ENCODE measurements at regions not wholly inside any gene's neighbourhood (a gene's known extent, or its start where the extent isn't known, plus 50 kb on each side); places are given as distances from the start of the nearest gene placed in this dataset.
A peak's percentile ranks its signal among the peaks of the same experiment; 100 is the strongest.

- peak overlapping the region; percentile 76 for H2AK5ac ChIP-seq (ENCODE audit: low read depth, low read length)
- H3K4me1 ChIP-seq (ENCODE audit: control insufficient read depth, insufficient read depth, low read length): peaks cover 11% of the 10 kb centered on the region
- H3K4me3 ChIP-seq (ENCODE audit: insufficient read depth, low read depth, low read length): no peak overlapping the region
- H4K91ac ChIP-seq (ENCODE audit: insufficient read depth, low read depth, low read length): no peak overlapping the region; the same call in 1 of the 2 replicates
- peak overlapping the region; percentile 11; the same call in 1 of the 2 replicates for H3K18ac ChIP-seq (ENCODE audit: low read depth, low read length)
- intact Hi-C loops (cut with micrococcal nuclease): no loop called here
- no peak overlapping the region for H2AK9ac ChIP-seq (replicated peaks; ENCODE audit: low read depth, low read length, poor library complexity)
- peak overlapping the region; percentile 31; the same call in 1 of the 3 replicates for H2BK15ac ChIP-seq (ENCODE audit: low read depth, low read length)
- peak overlapping the region; percentile 24 for H3K4ac ChIP-seq (ENCODE audit: low read depth, low read length)
- no peak overlapping the region for H3K23ac ChIP-seq (ENCODE audit: low read depth, low read length)
- no peaks in the 10 kb centered on the region for H3K79me1 ChIP-seq (ENCODE audit: low read depth in 1 of 2, low read length in 2 of 2)
- H3K56ac ChIP-seq (ENCODE audit: extremely low read depth, insufficient read depth, low read length): no peak overlapping the region
- BruUV-seq (replicated peaks): no TSS peak
- 0 out of 2 replicates have a peak, but pooled peaks cover 4% of the 10 kb centered on the region for H3K9me1 ChIP-seq (ENCODE audit: insufficient read depth, low read length)
- DNase-seq: no peak
- H3K4me2 ChIP-seq (ENCODE audit: low read depth, low read length): no peak overlapping the region
- H2BK20ac ChIP-seq (ENCODE audit: low read depth, low read length): no peak overlapping the region
- no peak overlapping the region for H3K9ac ChIP-seq (ENCODE audit: low read depth, low read length)
- POLR2A ChIA-PET (ENCODE audit: unreplicated experiment): no interaction called here
- no peak overlapping the region for H2AFZ ChIP-seq (replicated peaks; ENCODE audit: low read length, poor library complexity)
- no peak overlapping the region for H2BK5ac ChIP-seq (ENCODE audit: low read depth, low read length, poor library complexity, severe bottlenecking)
- H3K36me3 ChIP-seq (ENCODE audit: control insufficient read depth, insufficient read depth, low read length): no peaks in the 10 kb centered on the region
- peak overlapping the region; percentile 24 to 71; a peak in 1 of 4 replicates for H4K8ac ChIP-seq (ENCODE audit: low read depth in 2 of 2, low read length in 2 of 2)
- no peak overlapping the region for H3K27ac ChIP-seq (ENCODE audit: insufficient read depth, low read length)
- TF ChIP-seq, protein P1, sequence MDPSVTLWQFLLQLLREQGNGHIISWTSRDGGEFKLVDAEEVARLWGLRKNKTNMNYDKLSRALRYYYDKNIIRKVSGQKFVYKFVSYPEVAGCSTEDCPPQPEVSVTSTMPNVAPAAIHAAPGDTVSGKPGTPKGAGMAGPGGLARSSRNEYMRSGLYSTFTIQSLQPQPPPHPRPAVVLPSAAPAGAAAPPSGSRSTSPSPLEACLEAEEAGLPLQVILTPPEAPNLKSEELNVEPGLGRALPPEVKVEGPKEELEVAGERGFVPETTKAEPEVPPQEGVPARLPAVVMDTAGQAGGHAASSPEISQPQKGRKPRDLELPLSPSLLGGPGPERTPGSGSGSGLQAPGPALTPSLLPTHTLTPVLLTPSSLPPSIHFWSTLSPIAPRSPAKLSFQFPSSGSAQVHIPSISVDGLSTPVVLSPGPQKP (IDR thresholded peaks at IDR 0.05; ENCODE audit: borderline replicate concordance, low read depth, low read length): no peak
- no peak for TF ChIP-seq POLR2A (IDR thresholded peaks at IDR 0.05; ENCODE audit: low read depth, low read length)
- no peak for TF ChIP-seq RFX5 (IDR thresholded peaks at IDR 0.05; ENCODE audit: low read depth, low read length)
- TF ChIP-seq, protein P2, sequence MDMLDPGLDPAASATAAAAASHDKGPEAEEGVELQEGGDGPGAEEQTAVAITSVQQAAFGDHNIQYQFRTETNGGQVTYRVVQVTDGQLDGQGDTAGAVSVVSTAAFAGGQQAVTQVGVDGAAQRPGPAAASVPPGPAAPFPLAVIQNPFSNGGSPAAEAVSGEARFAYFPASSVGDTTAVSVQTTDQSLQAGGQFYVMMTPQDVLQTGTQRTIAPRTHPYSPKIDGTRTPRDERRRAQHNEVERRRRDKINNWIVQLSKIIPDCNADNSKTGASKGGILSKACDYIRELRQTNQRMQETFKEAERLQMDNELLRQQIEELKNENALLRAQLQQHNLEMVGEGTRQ (IDR thresholded peaks at IDR 0.05; ENCODE audit: low read depth, low read length): no peak
- TF ChIP-seq RAD21 (IDR thresholded peaks at IDR 0.05; ENCODE audit: low read length): no peak
- TF ChIP-seq SMC3 (IDR thresholded peaks at IDR 0.05; ENCODE audit: low read depth, low read length): no peak
- no peak for TF ChIP-seq CHD1 (IDR thresholded peaks at IDR 0.05; ENCODE audit: low read depth, low read length)
- TF ChIP-seq FOS (IDR thresholded peaks at IDR 0.05; ENCODE audit: low read depth, low read length): no peak
- no peak for TF ChIP-seq MXI1 (IDR thresholded peaks at IDR 0.05; ENCODE audit: borderline replicate concordance, low read depth, low read length)
- no peak for TF ChIP-seq BHLHE40 (IDR thresholded peaks at IDR 0.05; ENCODE audit: low read depth, low read length)
- TF ChIP-seq, protein P3, sequence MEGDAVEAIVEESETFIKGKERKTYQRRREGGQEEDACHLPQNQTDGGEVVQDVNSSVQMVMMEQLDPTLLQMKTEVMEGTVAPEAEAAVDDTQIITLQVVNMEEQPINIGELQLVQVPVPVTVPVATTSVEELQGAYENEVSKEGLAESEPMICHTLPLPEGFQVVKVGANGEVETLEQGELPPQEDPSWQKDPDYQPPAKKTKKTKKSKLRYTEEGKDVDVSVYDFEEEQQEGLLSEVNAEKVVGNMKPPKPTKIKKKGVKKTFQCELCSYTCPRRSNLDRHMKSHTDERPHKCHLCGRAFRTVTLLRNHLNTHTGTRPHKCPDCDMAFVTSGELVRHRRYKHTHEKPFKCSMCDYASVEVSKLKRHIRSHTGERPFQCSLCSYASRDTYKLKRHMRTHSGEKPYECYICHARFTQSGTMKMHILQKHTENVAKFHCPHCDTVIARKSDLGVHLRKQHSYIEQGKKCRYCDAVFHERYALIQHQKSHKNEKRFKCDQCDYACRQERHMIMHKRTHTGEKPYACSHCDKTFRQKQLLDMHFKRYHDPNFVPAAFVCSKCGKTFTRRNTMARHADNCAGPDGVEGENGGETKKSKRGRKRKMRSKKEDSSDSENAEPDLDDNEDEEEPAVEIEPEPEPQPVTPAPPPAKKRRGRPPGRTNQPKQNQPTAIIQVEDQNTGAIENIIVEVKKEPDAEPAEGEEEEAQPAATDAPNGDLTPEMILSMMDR (conservative IDR thresholded peaks at IDR 0.05; ENCODE audit: low read depth, low read length): no peak
- dilution Hi-C loops (cut with HindIII; ENCODE audit: low sequenced_read_pairs, unreplicated experiment): no loop called here
- ATAC-seq (ENCODE audit: low read depth): no peak
- peak overlapping the region; percentile 19; the same call in 1 of the 2 replicates for H3K14ac ChIP-seq (replicated peaks; ENCODE audit: low read depth, low read length)
- in situ Hi-C loops (cut with MboI; ENCODE audit: low sequenced_read_pairs): no loop called here
- H3K9me3 ChIP-seq (ENCODE audit: control insufficient read depth, insufficient read depth, low read length): peaks cover 4% of the 10 kb centered on the region
- peak overlapping the region; percentile 73 for H4K5ac ChIP-seq (ENCODE audit: low read depth, low read length)
- peak overlapping the region; percentile 3; the same call in 1 of the 2 replicates for H2BK120ac ChIP-seq (ENCODE audit: low read depth, low read length)
- no peaks in the 10 kb centered on the region for H4K20me1 ChIP-seq (ENCODE audit: insufficient read depth, low read length)
- CTCF ChIA-PET: no interaction called here
- H3K27me3 ChIP-seq (ENCODE audit: control insufficient read depth, insufficient read depth, low read length): no peaks in the 10 kb centered on the region; the same call in 1 of the 2 replicates
- 94% methylated on average over 9 of the region's 19 CpGs; no CpG with 5 or more reads in 1 of the 2 experiments for WGBS, 2 experiments (ENCODE audit: extremely low coverage in 2 of 2, insufficient read length in 1 of 2)
Measured at GRCh38 chr7:116188-116981, 76.0 kb upstream of the FAM20C start.

Measured in IMR-90 (cell line).